H9 (cell line): ENCODE measurements at regions not wholly inside any gene's neighbourhood (a gene's known extent, or its start where the extent isn't known, plus 50 kb on each side); places are given as distances from the start of the nearest gene placed in this dataset.

Source experiments
- DNase-seq: peaks from one replicate; pipeline ENCODE4 v3.0.0-alpha.2; 2017
- H2AFZ ChIP-seq: one replicate; pipeline ENCODE4 v1.6.1; 2013; ENCODE audit warnings: mild to moderate bottlenecking, low read length, control low read depth, moderate library complexity
- H2AK5ac ChIP-seq: 2 replicates; pipeline ENCODE4 v1.6.1; 2013; ENCODE audit warnings: low read length, control low read depth, mixed read lengths; ENCODE audit not compliant: insufficient read length
- H2BK120ac ChIP-seq: one replicate; pipeline ENCODE4 v1.6.1; 2013; ENCODE audit warnings: low read depth, mild to moderate bottlenecking, low read length, control low read depth, inconsistent platforms; ENCODE audit not compliant: poor library complexity, severe bottlenecking
- H2BK12ac ChIP-seq: 2 replicates; pipeline ENCODE4 v1.6.1; 2013; ENCODE audit warnings: low read length, control low read depth, mixed read lengths, low read depth; ENCODE audit not compliant: insufficient read length
- H2BK15ac ChIP-seq: 2 replicates; pipeline ENCODE4 v1.6.1; 2013; ENCODE audit warnings: low read depth, low read length, control low read depth
- H2BK20ac ChIP-seq: one replicate; pipeline ENCODE4 v1.6.1; 2013; ENCODE audit warnings: low read depth, mild to moderate bottlenecking, low read length, control low read depth, inconsistent platforms; ENCODE audit not compliant: poor library complexity, severe bottlenecking
- H2BK5ac ChIP-seq: 2 replicates; pipeline ENCODE4 v1.6.1; 2013; ENCODE audit warnings: low read length, control low read depth, mixed read lengths; ENCODE audit not compliant: insufficient read length
- H3K14ac ChIP-seq: 2 replicates; pipeline ENCODE4 v1.6.1; 2013; ENCODE audit warnings: low read length, control low read depth; ENCODE audit not compliant: insufficient read depth
- H3K18ac ChIP-seq: 2 replicates; pipeline ENCODE4 v1.6.1; 2013; ENCODE audit warnings: low read depth, mild to moderate bottlenecking, mixed read lengths, low read length, control low read depth; ENCODE audit not compliant: insufficient read length
- H3K23ac ChIP-seq: 2 replicates; pipeline ENCODE4 v1.6.1; 2013; ENCODE audit warnings: low read length, control low read depth, mixed read lengths, low read depth; ENCODE audit not compliant: insufficient read length
- H3K23me2 ChIP-seq: 2 replicates; pipeline ENCODE4 v1.6.1; 2013; ENCODE audit warnings: low read depth, mild to moderate bottlenecking, mixed read lengths, low read length, control low read depth; ENCODE audit not compliant: insufficient read length, poor library complexity, severe bottlenecking
- H3K27ac ChIP-seq: 2 replicates; pipeline ENCODE4 v1.5.1; 2013; ENCODE audit warnings: low read length, control low read depth, mixed read lengths, low read depth; ENCODE audit not compliant: insufficient read length
- H3K27me3 ChIP-seq: 2 replicates; pipeline ENCODE4 v1.6.1; 2013; ENCODE audit warnings: low read length, control low read depth, inconsistent platforms; ENCODE audit not compliant: insufficient read depth
- H3K4ac ChIP-seq: 2 replicates; pipeline ENCODE4 v1.6.1; 2013; ENCODE audit warnings: low read depth, mild to moderate bottlenecking, control low read depth, inconsistent platforms, low read length, moderate library complexity
- H3K4me1 ChIP-seq: 2 replicates; pipeline ENCODE4 v1.6.1; 2013; ENCODE audit warnings: low read length, control low read depth, inconsistent platforms; ENCODE audit not compliant: insufficient read depth
- H3K4me2 ChIP-seq: 2 replicates; pipeline ENCODE4 v1.6.1; 2013; ENCODE audit warnings: low read length, control low read depth, mixed read lengths; ENCODE audit not compliant: insufficient read length, insufficient read depth
- H3K56ac ChIP-seq: 2 replicates; pipeline ENCODE4 v1.6.1; 2013; ENCODE audit warnings: low read depth, mild to moderate bottlenecking, mixed read lengths, low read length, control low read depth; ENCODE audit not compliant: insufficient read length
- H3K79me1 ChIP-seq: 2 replicates; pipeline ENCODE4 v1.6.1; 2013; ENCODE audit warnings: low read depth, mild to moderate bottlenecking, moderate library complexity, low read length, control low read depth, inconsistent platforms; ENCODE audit not compliant: insufficient read depth, poor library complexity, severe bottlenecking
- H3K79me2 ChIP-seq: 2 replicates; pipeline ENCODE4 v1.6.1; 2013; ENCODE audit warnings: low read length, control low read depth, inconsistent platforms; ENCODE audit not compliant: insufficient read depth
- H3K9ac ChIP-seq: 2 replicates; pipeline ENCODE4 v1.6.1; 2013; ENCODE audit warnings: low read length, control low read depth, mixed read lengths; ENCODE audit not compliant: insufficient read length; ENCODE audit errors: extremely low read depth
- H3K9me3 ChIP-seq: one replicate; pipeline ENCODE4 v1.6.1; 2013; ENCODE audit warnings: low read depth, low read length, inconsistent platforms; ENCODE audit not compliant: control insufficient read depth
- H3T11ph ChIP-seq: one replicate; pipeline ENCODE4 v1.6.1; 2013; ENCODE audit warnings: mild to moderate bottlenecking, low read length, control low read depth, inconsistent platforms
- H4K20me1 ChIP-seq: one replicate; pipeline ENCODE4 v1.6.1; 2013; ENCODE audit not compliant: control insufficient read depth, insufficient read length, insufficient read depth
- H4K5ac ChIP-seq: 2 replicates; pipeline ENCODE4 v1.6.1; 2013; ENCODE audit warnings: low read depth, mild to moderate bottlenecking, mixed read lengths, low read length, control low read depth; ENCODE audit not compliant: insufficient read length
- H4K8ac ChIP-seq: replicated peaks from 2 replicates; pipeline ENCODE4 v1.6.1; 2013; ENCODE audit warnings: low read length, control low read depth, mixed read lengths, low read depth; ENCODE audit not compliant: insufficient read length
- H4K91ac ChIP-seq: 2 replicates; pipeline ENCODE4 v1.6.1; 2013; ENCODE audit warnings: low read depth, mild to moderate bottlenecking, moderate library complexity, mixed read lengths, low read length, control low read depth; ENCODE audit not compliant: insufficient read length
- H3K27ac Mint-ChIP-seq, 3 experiments: 2 replicates in 2 of 3; 3 replicates in 1 of 3; pipeline ENCODE4 v1.8.0; 2020 to 2021; ENCODE audit warnings: mixed read lengths in 3 of 3, mild to moderate bottlenecking in 1 of 3, moderate library complexity in 1 of 3
- H3K27me3 Mint-ChIP-seq: 2 replicates; pipeline ENCODE4 v1.8.0; 2021; ENCODE audit warnings: low read depth, mild to moderate bottlenecking, moderate library complexity, mixed read lengths
- H3K36me3 Mint-ChIP-seq, 3 experiments: 2 replicates in 2 of 3; 3 replicates in 1 of 3; pipeline ENCODE4 v1.8.0; 2020 to 2021; ENCODE audit warnings: low read depth in 3 of 3, mixed read lengths in 3 of 3; ENCODE audit not compliant: insufficient read depth in 1 of 3
- H3K4me1 Mint-ChIP-seq, 2 experiments: 2 replicates each; pipeline ENCODE4 v1.8.0; 2020; ENCODE audit warnings: mixed read lengths in 2 of 2
- H3K4me3 Mint-ChIP-seq, 2 experiments: 2 replicates in 1 of 2; 3 replicates in 1 of 2; pipeline ENCODE4 v1.8.0; 2020 to 2021; ENCODE audit warnings: mild to moderate bottlenecking in 2 of 2, mixed read lengths in 2 of 2, moderate library complexity in 1 of 2
- H3K9me3 Mint-ChIP-seq, 2 experiments: 2 replicates in 1 of 2; 3 replicates in 1 of 2; pipeline ENCODE4 v1.8.0; 2020; ENCODE audit warnings: mild to moderate bottlenecking in 2 of 2, mixed read lengths in 2 of 2, moderate library complexity in 1 of 2
- CTCF ChIP-seq: fragments of 200-600 bp; sonication (generic); conservative IDR thresholded peaks from 3 replicates; pipeline ENCODE4 v1.8.0; 2021; ENCODE audit warnings: antibody characterized with exemption, mild to moderate bottlenecking
- WGBS: extraction: QIAGEN DNeasy Blood & Tissue Kit; methylation state at CpG from one replicate; pipeline ENCODE4 v1.1.7; 2013; ENCODE audit warnings: missing lambda C conversion rate, low lambda C conversion rate, mixed read lengths; ENCODE audit not compliant: insufficient read length; ENCODE audit errors: extremely low coverage; 5-methylcytosine and 5-hydroxymethylcytosine counted together

- H3K27me3 ChIP-seq: no peaks in the 10 kb centered on the region
- no peaks in the 10 kb centered on the region for H4K20me1 ChIP-seq
- no peaks in the 10 kb centered on the region for H3K79me2 ChIP-seq
- Mint-ChIP-seq H3K4me3 (no peak overlapping the region), H3K4me1 (peaks cover 11 to 43% of the 10 kb centered on the region in 2 experiments), H3K9me3 (no peaks in the 10 kb centered on the region), H3K27me3 (no peaks in the 10 kb centered on the region), H3K36me3 (no peaks in the 10 kb centered on the region), H3K27ac (no peak overlapping the region)
- H2AFZ ChIP-seq: no peak overlapping the region
- H2AK5ac ChIP-seq: no peak overlapping the region
- no peak overlapping the region for H2BK20ac ChIP-seq
- no peaks in the 10 kb centered on the region for H3K9me3 ChIP-seq
- H2BK120ac ChIP-seq: no peak overlapping the region
- H3K4me2 ChIP-seq: no peak overlapping the region
- no peak overlapping the region for H4K91ac ChIP-seq
- no peak overlapping the region for H3T11ph ChIP-seq
- DNase-seq: no peak
- no peak overlapping the region for H3K9ac ChIP-seq
- H3K4ac ChIP-seq: no peak overlapping the region
- no CpG with 5 or more reads among the region's 4 CpGs for WGBS
- no peak overlapping the region for H2BK5ac ChIP-seq
- H3K79me1 ChIP-seq: no peaks in the 10 kb centered on the region
- no peaks in the 10 kb centered on the region for H3K4me1 ChIP-seq
- H2BK12ac ChIP-seq: no peak overlapping the region
- no peak overlapping the region for H3K14ac ChIP-seq
- no peak overlapping the region for H3K27ac ChIP-seq
- H3K23me2 ChIP-seq: no peaks in the 10 kb centered on the region
- no peak overlapping the region for H3K18ac ChIP-seq
- no peak overlapping the region for H3K23ac ChIP-seq
- H4K8ac ChIP-seq: no peak overlapping the region
- no peak overlapping the region for H2BK15ac ChIP-seq
- no peak for TF ChIP-seq CTCF
- no peak overlapping the region for H3K56ac ChIP-seq
- no peak overlapping the region for H4K5ac ChIP-seq
Observed at GRCh38 chr16:7093511-7093910, 239.1 kb upstream of the RBFOX1 start.
